ENCODE measurements at regions not wholly inside any gene's neighbourhood (a gene's known extent, or its start where the extent isn't known, plus 50 kb on each side); places are given as distances from the start of the nearest gene placed in this dataset.

DNA sequence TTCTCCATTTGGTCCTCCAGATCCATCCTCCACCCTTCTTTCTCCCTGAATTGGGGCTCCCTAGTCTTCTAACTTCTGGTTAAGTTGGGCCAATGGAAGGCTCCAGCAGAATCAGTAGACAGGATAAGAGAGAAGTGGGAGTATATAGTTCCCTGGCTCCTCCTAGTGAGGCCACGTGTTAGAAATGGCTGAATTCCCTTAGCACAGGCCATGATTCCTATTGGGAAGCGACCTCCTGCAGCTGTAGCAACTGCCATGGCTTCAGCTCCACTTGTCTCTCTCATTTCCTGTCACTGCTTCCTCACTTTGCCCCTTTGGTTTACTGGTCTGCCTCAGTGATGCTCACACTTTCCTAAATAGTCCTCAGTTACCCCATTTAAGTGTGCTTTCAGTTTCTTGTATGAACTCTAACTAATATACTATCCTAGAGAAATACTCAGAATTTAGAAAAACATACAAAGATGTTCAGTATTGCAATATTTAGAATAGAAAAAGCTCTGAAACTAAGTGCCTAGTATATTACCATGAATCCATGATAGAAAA is 104.8 kb upstream of the SMARCA2 start:
- no peaks in the 10 kb centered on the region for H3K36me3 ChIP-seq
- no peak overlapping the region for H3K4me3 ChIP-seq
- H3K9me3 ChIP-seq = no peaks in the 10 kb centered on the region
- no peak for DNase-seq
- TF ChIP-seq EP300 (IDR thresholded peaks at IDR 0.05; ENCODE audit: low read depth) (no peak), POLR2A (IDR thresholded peaks at IDR 0.05) (no peak), POLR2AphosphoS5 (IDR thresholded peaks at IDR 0.05) (no peak)
- TF ChIP-seq, protein P1, sequence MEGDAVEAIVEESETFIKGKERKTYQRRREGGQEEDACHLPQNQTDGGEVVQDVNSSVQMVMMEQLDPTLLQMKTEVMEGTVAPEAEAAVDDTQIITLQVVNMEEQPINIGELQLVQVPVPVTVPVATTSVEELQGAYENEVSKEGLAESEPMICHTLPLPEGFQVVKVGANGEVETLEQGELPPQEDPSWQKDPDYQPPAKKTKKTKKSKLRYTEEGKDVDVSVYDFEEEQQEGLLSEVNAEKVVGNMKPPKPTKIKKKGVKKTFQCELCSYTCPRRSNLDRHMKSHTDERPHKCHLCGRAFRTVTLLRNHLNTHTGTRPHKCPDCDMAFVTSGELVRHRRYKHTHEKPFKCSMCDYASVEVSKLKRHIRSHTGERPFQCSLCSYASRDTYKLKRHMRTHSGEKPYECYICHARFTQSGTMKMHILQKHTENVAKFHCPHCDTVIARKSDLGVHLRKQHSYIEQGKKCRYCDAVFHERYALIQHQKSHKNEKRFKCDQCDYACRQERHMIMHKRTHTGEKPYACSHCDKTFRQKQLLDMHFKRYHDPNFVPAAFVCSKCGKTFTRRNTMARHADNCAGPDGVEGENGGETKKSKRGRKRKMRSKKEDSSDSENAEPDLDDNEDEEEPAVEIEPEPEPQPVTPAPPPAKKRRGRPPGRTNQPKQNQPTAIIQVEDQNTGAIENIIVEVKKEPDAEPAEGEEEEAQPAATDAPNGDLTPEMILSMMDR (IDR thresholded peaks at IDR 0.05) = no peak
- intact Hi-C loops (cut with DNase I; ENCODE audit: low total_unique reads) (no loop called here), in situ Hi-C loops (cut with MboI; ENCODE audit: low pct_ligation_motif_present in 1 of 4, low pct_unique_long_range_greater_than_20kb in 1 of 4, low sequenced_read_pairs in 3 of 4) (no loop called here)
- no peaks in the 10 kb centered on the region for H3K27me3 ChIP-seq
- WGBS, 2 donors (ENCODE audit: low coverage in 1 of 2) = 52% methylated on average over 2 of the region's 2 CpGs; no CpG with 5 or more reads in 1 of the 2 donors
- no peaks in the 10 kb centered on the region for H3K4me1 ChIP-seq
- no peak overlapping the region for H3K27ac ChIP-seq

DNA sequence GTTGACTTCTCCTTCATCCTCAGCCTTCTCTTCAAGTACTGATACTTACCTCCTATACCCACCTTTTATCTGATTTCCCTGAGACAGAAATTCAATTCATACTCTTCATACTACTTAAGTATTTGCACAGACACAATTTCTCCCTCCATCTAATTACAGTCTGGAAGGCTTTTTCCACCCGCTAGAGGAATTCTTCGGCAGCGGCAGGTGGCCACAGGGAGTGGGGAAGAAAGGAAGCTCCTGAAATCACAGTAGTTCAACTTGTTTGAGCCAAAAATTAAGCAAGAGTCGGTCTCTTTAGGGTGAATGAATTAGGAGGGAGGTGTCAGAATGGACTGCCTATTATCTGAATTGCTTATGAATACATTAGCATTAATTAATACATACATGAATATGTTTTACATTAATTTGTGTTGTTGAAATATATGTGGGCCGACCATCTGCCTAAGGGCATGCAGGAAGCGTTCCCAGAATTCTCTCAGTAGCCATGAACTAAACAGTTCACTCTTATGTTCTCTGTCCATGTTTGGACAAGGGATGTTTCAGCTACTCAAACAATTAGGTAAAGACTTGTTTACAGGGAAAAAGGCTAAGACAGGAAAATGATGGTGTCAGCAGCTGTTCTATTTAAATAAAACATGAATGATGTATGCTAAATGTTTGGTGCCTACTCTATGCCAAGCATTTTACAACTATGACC is 101.4 kb upstream of the SMARCA2 start:
- Histone ChIP-seq H3K27me3 (no peaks in the 10 kb centered on the region), H3K36me3 (no peaks in the 10 kb centered on the region), H3K4me3 (no peak overlapping the region), H3K27ac (no peak overlapping the region), H3K9me3 (no peaks in the 10 kb centered on the region), H3K4me1 (no peaks in the 10 kb centered on the region)
- whole genome bisulfite sequencing, 2 donors (ENCODE audit: low coverage in 1 of 2) = 51 to 87% methylated on average over 3 to 6 of the region's 6 CpGs
- TF ChIP-seq POLR2A (IDR thresholded peaks at IDR 0.05) = no peak
- no peak for TF ChIP-seq EP300 (IDR thresholded peaks at IDR 0.05; ENCODE audit: low read depth)
- TF ChIP-seq POLR2AphosphoS5 (IDR thresholded peaks at IDR 0.05) = no peak
- TF ChIP-seq, protein P1 (IDR thresholded peaks at IDR 0.05) = no peak
- intact Hi-C loops (cut with DNase I; ENCODE audit: low total_unique reads) (no loop called here), in situ Hi-C loops (cut with MboI; ENCODE audit: low pct_ligation_motif_present in 1 of 4, low pct_unique_long_range_greater_than_20kb in 1 of 4, low sequenced_read_pairs in 3 of 4) (no loop called here)
- no peak for DNase-seq

DNA sequence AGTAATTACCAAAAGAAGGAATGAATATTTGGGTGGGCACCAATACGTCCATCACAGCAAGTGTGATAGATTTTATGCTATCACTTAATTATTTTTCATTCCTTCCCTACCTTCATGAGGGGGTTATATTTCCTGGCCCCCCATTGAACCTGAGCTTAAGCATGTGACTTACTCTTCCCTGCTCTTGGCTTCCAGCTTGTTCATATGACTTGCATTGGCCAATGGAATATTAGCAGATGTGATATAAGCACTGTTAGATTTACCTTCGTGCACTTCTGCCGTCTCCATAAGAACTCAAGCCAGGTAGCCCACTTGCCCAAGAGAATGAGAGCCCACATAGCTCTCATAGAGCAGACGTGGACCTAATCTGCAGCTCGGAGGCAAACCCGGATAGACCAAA is 99.1 kb upstream of the SMARCA2 start:
- H3K27me3 ChIP-seq = no peaks in the 10 kb centered on the region
- H3K27ac ChIP-seq = no peak overlapping the region
- TF ChIP-seq, protein P1 (IDR thresholded peaks at IDR 0.05) = no peak
- TF ChIP-seq POLR2A (IDR thresholded peaks at IDR 0.05) (no peak), EP300 (IDR thresholded peaks at IDR 0.05; ENCODE audit: low read depth) (no peak)
- no peaks in the 10 kb centered on the region for H3K36me3 ChIP-seq
- intact Hi-C loops (cut with DNase I; ENCODE audit: low total_unique reads) (no loop called here), in situ Hi-C loops (cut with MboI; ENCODE audit: low pct_ligation_motif_present in 1 of 4, low pct_unique_long_range_greater_than_20kb in 1 of 4, low sequenced_read_pairs in 3 of 4) (no loop called here)
- no peak for DNase-seq
- no peaks in the 10 kb centered on the region for H3K4me1 ChIP-seq
- WGBS, 2 donors (ENCODE audit: low coverage in 1 of 2) = 84 to 88% methylated on average over 6 of the region's 6 CpGs
- no peak overlapping the region for H3K4me3 ChIP-seq
- H3K9me3 ChIP-seq = no peaks in the 10 kb centered on the region

DNA sequence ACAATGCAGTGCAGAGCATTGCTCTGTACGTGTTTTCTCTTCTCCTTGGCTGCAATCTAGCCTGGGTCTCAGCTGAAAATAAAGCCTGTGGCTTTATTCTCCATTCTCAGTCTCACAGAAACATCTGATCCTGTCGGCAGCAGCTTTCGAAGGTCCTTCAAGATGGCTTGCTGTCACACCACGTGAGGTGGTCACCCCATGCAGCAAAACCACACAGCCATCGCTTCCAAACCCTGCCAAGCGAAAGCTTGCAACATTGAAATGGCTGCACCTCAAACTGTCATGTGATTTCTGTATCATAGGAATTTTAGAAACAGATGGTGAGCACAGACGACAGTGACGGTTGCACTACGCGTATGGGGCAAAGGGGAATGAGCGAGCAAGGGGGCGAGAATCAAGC is 98.5 kb upstream of the SMARCA2 start:
- in situ Hi-C loops (cut with MboI; ENCODE audit: low pct_ligation_motif_present in 1 of 4, low pct_unique_long_range_greater_than_20kb in 1 of 4, low sequenced_read_pairs in 3 of 4) (no loop called here), intact Hi-C loops (cut with DNase I; ENCODE audit: low total_unique reads) (no loop called here)
- 74 to 83% methylated on average over 5 to 12 of the region's 12 CpGs for WGBS, 2 donors (ENCODE audit: low coverage in 1 of 2)
- Histone ChIP-seq H3K4me1 (no peaks in the 10 kb centered on the region), H3K27ac (no peak overlapping the region), H3K36me3 (no peaks in the 10 kb centered on the region), H3K4me3 (no peak overlapping the region), H3K9me3 (no peaks in the 10 kb centered on the region), H3K27me3 (no peaks in the 10 kb centered on the region)
- no peak for DNase-seq
- TF ChIP-seq, protein P1 (IDR thresholded peaks at IDR 0.05) = no peak
- TF ChIP-seq EP300 (IDR thresholded peaks at IDR 0.05; ENCODE audit: low read depth) (no peak), POLR2A (IDR thresholded peaks at IDR 0.05) (no peak), POLR2AphosphoS5 (IDR thresholded peaks at IDR 0.05) (no peak)

All from transverse colon (tissue), 4 donors.